Stimulated activated CD4-positive, alpha-beta T cell treated with anti-CD3 and anti-CD28 coated beads, Interleukin-2, amount 100 ng/mL, for 48 hours (primary cell): ENCODE measurements at regions not wholly inside any gene's neighbourhood (a gene's known extent, or its start where the extent isn't known, plus 50 kb on each side); places are given as distances from the start of the nearest gene placed in this dataset.
"Not testable (repeated sequence)": the region's sequence is repeated elsewhere in the genome, so short reads cannot be mapped to it uniquely, and the experiment has no call there.

Experiments
- DNase-seq, 2 donors: peaks; one replicate each; pipeline ENCODE4 v3.0.0-alpha.2; 2020

DNA sequence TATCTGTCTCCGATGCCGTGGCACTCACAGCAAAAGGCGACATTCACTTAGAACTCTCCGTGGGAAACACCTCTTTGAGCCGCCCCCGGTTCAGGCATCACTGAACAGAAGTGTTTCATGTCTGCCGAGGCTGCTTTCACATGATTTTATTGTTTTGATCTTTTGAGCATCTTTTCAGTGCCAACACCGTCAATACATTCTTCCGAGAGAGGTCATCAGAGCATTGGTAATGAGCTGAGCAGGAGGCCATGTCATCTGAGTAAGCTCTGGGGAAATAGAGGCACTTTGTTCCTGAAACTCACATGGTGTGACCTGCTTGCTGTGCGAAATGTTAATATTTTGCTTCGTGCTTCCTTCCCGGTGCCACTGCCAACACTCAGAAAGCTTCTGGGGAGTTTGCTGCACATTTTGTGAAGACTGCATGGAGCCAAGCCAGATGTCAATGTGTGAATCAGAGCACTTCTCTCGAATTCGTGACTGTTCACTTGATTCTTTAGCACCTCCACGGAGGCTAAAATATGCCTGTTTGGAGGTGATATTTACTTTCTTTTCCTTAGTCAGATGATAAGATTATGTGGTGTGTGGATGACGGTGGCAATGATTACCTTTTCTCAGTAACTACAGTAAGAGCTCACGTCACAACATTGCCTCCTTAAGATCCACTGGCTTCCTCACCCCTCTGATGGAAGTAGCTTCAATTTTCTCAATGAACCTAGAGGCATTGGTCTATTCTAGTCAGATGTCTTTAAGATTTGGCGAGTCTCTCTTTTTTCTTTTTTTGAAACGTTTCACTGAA is 222.3 kb upstream of the HS3ST1 start:
- no peak for DNase-seq

GRCh38 chr4:11647433-11647832 is 218.7 kb upstream of the HS3ST1 start:
- no peak for DNase-seq

GRCh38 chr4:11643081-11643480 is 214.4 kb upstream of the HS3ST1 start:
- DNase-seq: not testable (repeated sequence)

GRCh38 chr4:11640584-11640983 is 211.9 kb upstream of the HS3ST1 start:
- DNase-seq: no peak

DNA sequence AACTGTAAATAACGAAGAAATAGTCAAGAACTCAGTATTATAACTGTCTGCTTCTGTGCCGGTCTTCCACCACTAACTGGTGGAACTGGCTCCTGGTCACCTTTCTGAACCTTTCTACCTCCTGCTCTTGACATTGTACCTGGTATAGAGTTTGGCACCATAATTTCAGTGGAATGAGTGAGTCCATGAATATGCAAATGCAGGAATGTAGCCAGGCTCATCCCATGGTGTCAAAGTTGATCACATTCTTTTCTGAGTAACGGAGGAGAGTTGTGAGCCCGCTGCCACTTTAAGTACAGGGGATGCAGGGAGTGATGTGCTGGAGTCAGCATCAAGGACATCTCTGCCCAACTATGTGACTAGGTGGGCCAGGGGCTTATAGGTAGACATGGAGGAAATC is 207.9 kb upstream of the HS3ST1 start:
- no peak for DNase-seq

- no peak for DNase-seq
These were observed 207.3 kb upstream of the HS3ST1 start for GRCh38 chr4:11636031-11636430.

DNA sequence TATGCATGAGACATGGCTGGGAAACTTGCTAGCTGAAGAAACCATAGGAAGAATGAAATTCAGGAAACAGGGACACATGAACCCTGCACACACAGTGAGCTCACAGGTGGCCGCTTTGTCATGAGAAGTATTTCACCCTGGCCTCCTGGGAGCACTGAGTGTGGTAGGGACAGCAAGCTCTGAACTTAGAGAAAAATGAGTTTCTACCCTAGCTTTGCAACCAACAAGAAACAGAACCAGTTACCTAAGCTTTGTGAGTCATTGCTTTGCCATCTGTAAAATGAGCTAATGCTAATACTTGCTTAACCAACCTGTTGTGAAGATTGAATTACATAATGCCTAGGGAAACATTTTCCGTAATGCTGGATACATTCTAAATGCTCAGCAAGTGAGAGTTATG is 206.6 kb upstream of the HS3ST1 start:
- DNase-seq: no peak

GRCh38 chr4:11634283-11634682 is 205.6 kb upstream of the HS3ST1 start:
- DNase-seq: no peak

DNA sequence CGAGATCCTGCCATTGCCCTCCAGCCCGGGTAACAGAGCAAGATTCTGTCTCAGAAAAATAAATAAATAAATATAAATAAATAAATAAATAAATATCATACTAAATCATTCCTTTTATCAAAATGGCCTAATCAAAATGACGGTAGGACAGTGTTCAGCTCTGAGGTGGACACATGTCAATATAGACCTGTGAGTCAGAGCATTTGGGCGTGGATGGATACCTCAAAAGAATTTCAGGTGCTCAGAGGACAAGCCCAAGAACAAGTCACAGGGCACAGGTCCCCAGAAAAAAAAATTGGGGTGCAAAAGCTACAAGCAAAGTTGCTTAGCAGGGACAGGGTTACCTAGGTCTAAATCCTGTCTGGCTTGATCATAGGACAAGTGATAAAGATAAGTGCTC is 204.7 kb upstream of the HS3ST1 start:
- no peak for DNase-seq

GRCh38 chr4:11632483-11632882 is 203.8 kb upstream of the HS3ST1 start:
- no peak for DNase-seq

- no peak for DNase-seq
These were observed 203.3 kb upstream of the HS3ST1 start for GRCh38 chr4:11632025-11632424.

DNA sequence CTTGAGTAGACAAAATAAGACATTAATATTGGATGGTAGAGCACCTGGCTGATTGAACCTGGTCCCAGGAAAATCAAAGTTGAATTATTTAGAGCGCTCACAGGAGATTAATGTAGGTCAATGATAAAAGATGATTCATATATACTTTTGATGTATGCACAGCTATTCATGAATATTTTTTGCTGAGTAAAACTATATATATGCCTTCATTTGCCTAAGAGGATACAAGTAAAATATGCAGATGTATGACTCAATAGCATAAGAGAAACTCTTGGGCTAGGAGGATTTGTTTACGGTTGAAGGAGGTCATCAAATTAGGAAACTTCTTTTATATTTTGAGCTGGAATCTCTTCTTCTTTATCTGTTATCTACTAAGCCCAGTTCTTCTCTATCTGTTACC is 202.7 kb upstream of the HS3ST1 start:
- no peak for DNase-seq

GRCh38 chr4:11628093-11628725 is 199.5 kb upstream of the HS3ST1 start:
- no peak for DNase-seq

DNA sequence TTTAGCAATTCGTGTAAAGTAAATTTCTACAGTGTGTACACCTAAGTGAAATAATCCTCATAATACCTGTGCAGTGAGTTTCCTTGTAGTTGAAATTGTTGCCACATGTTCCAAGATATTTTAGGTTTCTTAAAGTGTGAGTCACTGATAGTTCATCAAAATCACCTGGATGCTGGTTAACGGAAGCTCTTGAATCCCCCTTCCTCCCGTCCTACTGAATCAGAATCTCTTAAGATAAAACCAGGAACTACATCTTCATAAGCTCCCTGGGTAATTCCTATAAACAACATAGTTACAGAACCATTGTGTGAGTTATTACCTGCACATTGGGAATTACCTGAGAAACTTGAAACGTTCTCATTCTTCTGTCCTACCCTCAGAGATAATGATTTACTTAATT is 197.4 kb upstream of the HS3ST1 start:
- no peak for DNase-seq

- DNase-seq: no peak
These were observed 196.5 kb upstream of the HS3ST1 start for GRCh38 chr4:11625211-11625610.

GRCh38 chr4:11624370-11624769 is 195.7 kb upstream of the HS3ST1 start:
- DNase-seq: no peak

- DNase-seq: no peak
These were observed 195.0 kb upstream of the HS3ST1 start for GRCh38 chr4:11623726-11624037.

- no peak for DNase-seq
These were observed 194.4 kb upstream of the HS3ST1 start for GRCh38 chr4:11622961-11623725.

- DNase-seq: no peak
These were observed 192.2 kb upstream of the HS3ST1 start for GRCh38 chr4:11620861-11621260.

DNA sequence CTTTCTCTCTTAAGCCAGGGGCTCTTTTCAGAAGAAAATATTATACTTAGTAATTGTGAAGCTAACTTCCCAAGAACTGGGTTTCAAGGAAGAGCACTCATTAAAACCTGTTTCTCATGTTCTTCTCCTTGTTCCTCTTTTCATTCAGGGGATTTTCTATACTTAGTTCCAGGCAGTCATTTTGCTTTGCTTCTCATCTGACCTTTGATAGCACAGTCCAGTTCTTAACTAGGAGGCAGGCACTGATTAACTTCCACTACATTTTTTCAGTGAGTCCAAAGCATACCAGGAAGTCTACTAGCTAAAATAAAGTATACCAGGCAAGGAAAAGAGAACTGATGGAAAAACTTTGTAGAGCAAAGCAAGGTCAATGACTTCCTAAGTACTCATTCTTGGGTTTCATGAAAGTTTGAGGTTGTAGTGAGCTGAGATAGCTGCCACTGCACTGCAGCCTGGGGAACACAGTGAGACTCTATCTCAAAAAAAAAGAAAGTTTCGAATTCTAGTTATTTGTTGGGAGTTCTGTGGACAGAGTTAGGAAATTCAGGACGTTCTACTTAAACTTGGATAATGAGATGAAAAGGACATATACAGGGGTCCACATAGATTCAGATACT is 190.1 kb upstream of the HS3ST1 start:
- DNase-seq: no peak

DNA sequence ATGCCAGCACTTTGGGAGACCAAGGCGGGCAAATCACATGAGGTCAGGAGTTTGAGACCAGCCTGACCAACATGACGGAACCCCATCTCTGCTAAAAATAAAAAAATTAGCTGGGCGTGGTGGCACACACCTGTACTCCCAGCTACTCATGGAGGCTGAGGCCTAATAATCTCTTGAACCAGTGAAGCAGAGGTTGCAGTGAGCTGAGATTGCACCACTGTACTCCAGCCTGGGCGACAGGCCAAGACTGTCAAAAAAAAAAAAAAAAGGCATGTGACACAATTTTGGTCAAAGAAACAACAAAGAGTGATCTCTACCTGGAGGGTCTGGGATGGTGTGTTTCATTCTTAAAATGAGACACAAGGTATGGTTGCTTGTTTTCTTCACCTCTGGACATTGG is 188.2 kb upstream of the HS3ST1 start:
- DNase-seq: no peak

GRCh38 chr4:11615601-11616000 is 186.9 kb upstream of the HS3ST1 start:
- DNase-seq: no peak

DNA sequence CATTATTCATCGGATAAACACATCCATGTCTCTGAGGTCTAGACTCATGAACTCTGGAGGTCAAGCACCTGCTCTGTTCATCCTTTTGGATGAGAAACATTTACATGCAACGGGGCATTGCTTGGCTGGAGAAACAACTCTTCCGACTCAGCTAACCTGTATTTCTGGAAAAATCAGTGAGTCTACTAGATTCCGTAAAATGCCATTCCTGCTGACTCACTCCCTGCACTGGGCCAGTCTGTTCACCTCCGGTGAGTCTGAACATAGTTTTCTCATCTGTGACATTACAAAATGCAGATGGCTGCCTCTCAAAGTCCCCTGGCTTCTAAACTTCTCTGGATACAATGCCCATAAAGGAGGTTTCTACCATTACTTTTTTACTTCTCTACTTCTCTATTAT is 185.7 kb upstream of the HS3ST1 start:
- DNase-seq: no peak

GRCh38 chr4:11611868-11612267 is 183.2 kb upstream of the HS3ST1 start:
- no peak for DNase-seq
